ENCODE measurements at regions not wholly inside any gene's neighbourhood (a gene's known extent, or its start where the extent isn't known, plus 50 kb on each side); places are given as distances from the start of the nearest gene placed in this dataset.

DNA sequence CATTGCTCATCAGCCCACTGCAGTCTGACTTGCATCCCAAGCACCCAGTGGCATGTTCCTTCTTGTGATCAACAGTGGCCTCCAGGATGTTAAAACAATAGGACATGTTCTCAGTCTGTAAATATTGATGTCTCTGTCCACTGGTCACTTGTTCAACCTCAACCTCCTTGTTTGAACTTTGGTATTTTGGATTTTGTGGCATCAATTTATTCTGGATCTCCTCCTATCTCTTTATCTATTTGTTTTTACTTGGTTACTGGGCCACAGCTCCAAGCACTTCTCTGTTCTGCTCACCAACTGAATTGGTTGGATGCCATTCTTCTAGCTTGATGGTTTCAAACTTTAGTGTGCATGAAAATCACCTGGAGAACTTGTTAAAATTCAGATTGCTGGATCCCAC lies 1414.8 kb upstream of the CELF4 start:
- Histone ChIP-seq H3K9me2 (replicated peaks; ENCODE audit: insufficient read depth, low read length) (no peaks in the 10 kb centered on the region), H3K27me3 (ENCODE audit: low read length) (no peaks in the 10 kb centered on the region), H3F3A (ENCODE audit: insufficient read depth) (no peaks in the 10 kb centered on the region), H3K27ac (ENCODE audit: low read depth, low read length) (no peak overlapping the region), H3K4me3 (ENCODE audit: insufficient read depth, low read length, poor library complexity, severe bottlenecking) (no peak overlapping the region), H3K79me2 (ENCODE audit: insufficient read depth, low read length) (no peaks in the 10 kb centered on the region), H3K36me3 (ENCODE audit: low read length) (no peaks in the 10 kb centered on the region), H3K4me2 (ENCODE audit: low read depth, low read length, poor library complexity, severe bottlenecking) (no peak overlapping the region), H3K9me3 (ENCODE audit: insufficient read depth, low read length) (peaks cover 10% of the 10 kb centered on the region; the same call in 1 of the 2 replicates), H2AFZ (ENCODE audit: low read depth, low read length, severe bottlenecking) (no peak overlapping the region), H3K9ac (ENCODE audit: low read length) (no peak overlapping the region), H4K20me1 (ENCODE audit: low read depth, low read length) (no peaks in the 10 kb centered on the region)
- TF ChIP-seq, protein P1, sequence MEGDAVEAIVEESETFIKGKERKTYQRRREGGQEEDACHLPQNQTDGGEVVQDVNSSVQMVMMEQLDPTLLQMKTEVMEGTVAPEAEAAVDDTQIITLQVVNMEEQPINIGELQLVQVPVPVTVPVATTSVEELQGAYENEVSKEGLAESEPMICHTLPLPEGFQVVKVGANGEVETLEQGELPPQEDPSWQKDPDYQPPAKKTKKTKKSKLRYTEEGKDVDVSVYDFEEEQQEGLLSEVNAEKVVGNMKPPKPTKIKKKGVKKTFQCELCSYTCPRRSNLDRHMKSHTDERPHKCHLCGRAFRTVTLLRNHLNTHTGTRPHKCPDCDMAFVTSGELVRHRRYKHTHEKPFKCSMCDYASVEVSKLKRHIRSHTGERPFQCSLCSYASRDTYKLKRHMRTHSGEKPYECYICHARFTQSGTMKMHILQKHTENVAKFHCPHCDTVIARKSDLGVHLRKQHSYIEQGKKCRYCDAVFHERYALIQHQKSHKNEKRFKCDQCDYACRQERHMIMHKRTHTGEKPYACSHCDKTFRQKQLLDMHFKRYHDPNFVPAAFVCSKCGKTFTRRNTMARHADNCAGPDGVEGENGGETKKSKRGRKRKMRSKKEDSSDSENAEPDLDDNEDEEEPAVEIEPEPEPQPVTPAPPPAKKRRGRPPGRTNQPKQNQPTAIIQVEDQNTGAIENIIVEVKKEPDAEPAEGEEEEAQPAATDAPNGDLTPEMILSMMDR (IDR thresholded peaks at IDR 0.05; ENCODE audit: insufficient read depth, low read length, poor library complexity, severe bottlenecking), result no peak
- TF ChIP-seq EZH2phosphoT487 (conservative IDR thresholded peaks at IDR 0.05; ENCODE audit: low read length), result no peak

DNA sequence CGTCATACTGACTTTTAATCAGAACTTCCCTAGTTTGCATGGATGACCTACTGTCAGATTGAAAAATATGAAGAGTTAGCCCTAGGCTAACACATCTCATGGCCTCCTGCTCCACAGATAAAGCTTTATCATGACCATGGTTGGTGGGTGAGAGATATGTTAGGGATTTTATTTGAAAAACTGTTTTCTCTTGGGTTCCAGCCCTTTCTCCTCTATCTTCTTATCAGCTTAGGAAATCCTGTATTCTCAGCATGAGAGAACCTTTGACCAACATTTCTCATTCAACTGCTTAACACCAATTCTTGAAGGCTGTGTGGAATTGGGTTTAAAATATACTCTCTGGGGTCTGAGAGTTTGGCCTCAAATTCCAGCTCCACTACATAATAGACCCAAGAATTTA lies 1407.0 kb upstream of the CELF4 start:
- Histone ChIP-seq H3K36me3 (ENCODE audit: low read length) (no peaks in the 10 kb centered on the region), H3K27ac (ENCODE audit: low read depth, low read length) (no peak overlapping the region), H2AFZ (ENCODE audit: low read depth, low read length, severe bottlenecking) (no peak overlapping the region), H3K4me3 (ENCODE audit: insufficient read depth, low read length, poor library complexity, severe bottlenecking) (no peak overlapping the region), H3K4me2 (ENCODE audit: low read depth, low read length, poor library complexity, severe bottlenecking) (no peak overlapping the region), H3K27me3 (ENCODE audit: low read length) (no peaks in the 10 kb centered on the region), H3K9me3 (ENCODE audit: insufficient read depth, low read length) (peaks cover 6% of the 10 kb centered on the region; the same call in 1 of the 2 replicates), H3F3A (ENCODE audit: insufficient read depth) (no peaks in the 10 kb centered on the region), H4K20me1 (ENCODE audit: low read depth, low read length) (no peaks in the 10 kb centered on the region), H3K9me2 (replicated peaks; ENCODE audit: insufficient read depth, low read length) (no peaks in the 10 kb centered on the region), H3K79me2 (ENCODE audit: insufficient read depth, low read length) (no peaks in the 10 kb centered on the region), H3K9ac (ENCODE audit: low read length) (no peak overlapping the region)
- TF ChIP-seq, protein P1 (IDR thresholded peaks at IDR 0.05; ENCODE audit: insufficient read depth, low read length, poor library complexity, severe bottlenecking), result no peak
- no peak for TF ChIP-seq EZH2phosphoT487 (conservative IDR thresholded peaks at IDR 0.05; ENCODE audit: low read length)

DNA sequence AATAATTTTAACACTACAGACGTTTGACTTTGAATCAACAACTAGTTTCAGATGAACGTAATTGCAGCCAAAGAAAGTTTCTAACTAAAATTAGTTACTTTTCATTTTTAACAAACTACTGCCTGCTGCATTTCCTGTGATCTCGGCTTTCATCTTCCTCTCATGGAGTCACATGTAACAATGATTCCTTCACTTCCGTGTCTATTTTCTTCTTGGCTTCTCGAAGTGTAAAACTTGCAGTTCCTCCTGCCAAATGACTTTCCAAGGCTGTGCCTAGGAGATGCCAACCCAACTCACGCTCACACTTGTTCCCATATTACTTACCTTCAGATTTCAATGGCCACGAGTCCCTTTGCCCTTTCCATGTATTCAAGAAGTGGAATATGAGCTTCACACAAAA lies 1406.3 kb upstream of the CELF4 start:
- no peak overlapping the region for H3K27ac ChIP-seq (ENCODE audit: low read depth, low read length)
- no peak overlapping the region for H3K9ac ChIP-seq (ENCODE audit: low read length)
- H3K27me3 ChIP-seq (ENCODE audit: low read length), result no peaks in the 10 kb centered on the region
- no peaks in the 10 kb centered on the region for H3F3A ChIP-seq (ENCODE audit: insufficient read depth)
- no peak overlapping the region for H3K4me2 ChIP-seq (ENCODE audit: low read depth, low read length, poor library complexity, severe bottlenecking)
- peak overlapping the region; percentile 3 for H2AFZ ChIP-seq (ENCODE audit: low read depth, low read length, severe bottlenecking)
- H3K9me2 ChIP-seq (replicated peaks; ENCODE audit: insufficient read depth, low read length), result no peaks in the 10 kb centered on the region
- H4K20me1 ChIP-seq (ENCODE audit: low read depth, low read length), result no peaks in the 10 kb centered on the region
- TF ChIP-seq, protein P1 (IDR thresholded peaks at IDR 0.05; ENCODE audit: insufficient read depth, low read length, poor library complexity, severe bottlenecking), result no peak
- TF ChIP-seq EZH2phosphoT487 (conservative IDR thresholded peaks at IDR 0.05; ENCODE audit: low read length), result no peak
- no peaks in the 10 kb centered on the region for H3K79me2 ChIP-seq (ENCODE audit: insufficient read depth, low read length)
- H3K36me3 ChIP-seq (ENCODE audit: low read length), result no peaks in the 10 kb centered on the region
- H3K4me3 ChIP-seq (ENCODE audit: insufficient read depth, low read length, poor library complexity, severe bottlenecking), result no peak overlapping the region
- peaks cover 6% of the 10 kb centered on the region; the same call in 1 of the 2 replicates for H3K9me3 ChIP-seq (ENCODE audit: insufficient read depth, low read length)

Measured in SU-DHL-6 (cell line).